Gastroesophageal sphincter (tissue), 4 donors: ENCODE measurements at regions not wholly inside any gene's neighbourhood (a gene's known extent, or its start where the extent isn't known, plus 50 kb on each side); places are given as distances from the start of the nearest gene placed in this dataset.

Source experiments
- ATAC-seq: fragments of 150-250 bp; one replicate; pipeline ENCODE4 v1.9.1; 2016; ENCODE audit warnings: mild to moderate bottlenecking, moderate library complexity
- H3K27ac ChIP-seq, 4 donors: fragments of 200-600 bp; sonication (generic) in 3 of 4; 1 replicate in 3 of 4; 2 replicates in 1 of 4; pipeline ENCODE4 v1.5.1; 2016 to 2019
- H3K27me3 ChIP-seq: fragments of 200-600 bp; sonication (generic); one replicate; pipeline ENCODE4 v1.5.1; 2019
- H3K36me3 ChIP-seq, 2 donors: fragments of 200-600 bp; sonication (generic); one replicate each; pipeline ENCODE4 v1.5.1; 2019; ENCODE audit warnings: control low read depth in 1 of 2
- H3K4me1 ChIP-seq, 3 donors: fragments of 200-600 bp; sonication (generic); 1 replicate in 2 of 3; 2 replicates in 1 of 3; pipeline ENCODE4 v1.5.1; 2016 to 2019; ENCODE audit warnings: control low read depth in 2 of 3
- H3K4me3 ChIP-seq, 2 donors: fragments of 200-600 bp; sonication (generic); one replicate each; pipeline ENCODE4 v1.5.1; 2019; ENCODE audit warnings: mild to moderate bottlenecking in 1 of 2, moderate library complexity in 1 of 2
- H3K9me3 ChIP-seq, 3 donors: fragments of 200-600 bp; sonication (generic); one replicate each; pipeline ENCODE4 v1.5.1; 2017 to 2019; ENCODE audit warnings: control low read depth in 2 of 3
- EP300 ChIP-seq: sonication (generic); formaldehyde crosslinking; IDR thresholded peaks from one replicate; pipeline ENCODE4 v1.6.1; 2017; ENCODE audit warnings: antibody characterized with exemption, mild to moderate bottlenecking
- POLR2A ChIP-seq, 2 donors: fragments of 450-650 bp; IDR thresholded peaks; one replicate each; pipeline ENCODE4 v1.6.1; 2017; ENCODE audit warnings: antibody characterized with exemption in 2 of 2, mild to moderate bottlenecking in 2 of 2, moderate library complexity in 1 of 2
- POLR2AphosphoS5 ChIP-seq: sonication (generic); formaldehyde crosslinking; IDR thresholded peaks from one replicate; pipeline ENCODE4 v1.6.1; 2017; ENCODE audit warnings: antibody characterized with exemption
- WGBS, 2 donors: methylation state at CpG; one replicate each; pipeline ENCODE4 v1.1.5; 2018; ENCODE audit warnings: low coverage in 1 of 2; 5-methylcytosine and 5-hydroxymethylcytosine counted together
- TF ChIP-seq, protein P1 (sequence below), 4 experiments: fragments of 200-600 bp in 2 of 4; fragments of 450-650 bp in 2 of 4; sonication (generic) in 1 of 4; IDR thresholded peaks; one replicate each; pipeline ENCODE4 v1.5.1; 2017 to 2019; ENCODE audit warnings: antibody characterized with exemption in 4 of 4, mild to moderate bottlenecking in 2 of 4, moderate library complexity in 2 of 4

DNA sequence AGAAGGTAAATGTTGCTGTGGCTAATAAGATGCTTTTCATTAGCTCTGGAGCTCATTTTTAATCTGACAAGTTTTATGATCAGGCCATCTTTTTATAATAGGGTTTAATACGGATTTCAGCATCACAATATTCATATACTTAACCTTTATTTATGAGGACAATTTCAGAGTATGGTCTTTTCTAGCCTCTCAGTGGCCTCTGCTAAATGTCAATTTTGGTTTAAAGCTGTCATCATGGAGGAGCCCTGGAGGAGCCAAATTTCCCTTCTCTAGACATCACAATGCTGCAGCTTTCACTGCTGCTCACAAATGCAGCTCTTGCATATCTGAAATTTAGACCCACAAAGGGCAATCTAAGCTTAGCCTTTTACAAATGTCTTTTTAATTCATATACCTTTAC, 510.4 kb downstream of the PCDH7 start:
- WGBS, 2 donors = 44 to 80% methylated on average over 1 of the region's 1 CpG
- ATAC-seq = no peak
- no peaks in the 10 kb centered on the region for H3K27me3 ChIP-seq
- TF ChIP-seq, protein P1, sequence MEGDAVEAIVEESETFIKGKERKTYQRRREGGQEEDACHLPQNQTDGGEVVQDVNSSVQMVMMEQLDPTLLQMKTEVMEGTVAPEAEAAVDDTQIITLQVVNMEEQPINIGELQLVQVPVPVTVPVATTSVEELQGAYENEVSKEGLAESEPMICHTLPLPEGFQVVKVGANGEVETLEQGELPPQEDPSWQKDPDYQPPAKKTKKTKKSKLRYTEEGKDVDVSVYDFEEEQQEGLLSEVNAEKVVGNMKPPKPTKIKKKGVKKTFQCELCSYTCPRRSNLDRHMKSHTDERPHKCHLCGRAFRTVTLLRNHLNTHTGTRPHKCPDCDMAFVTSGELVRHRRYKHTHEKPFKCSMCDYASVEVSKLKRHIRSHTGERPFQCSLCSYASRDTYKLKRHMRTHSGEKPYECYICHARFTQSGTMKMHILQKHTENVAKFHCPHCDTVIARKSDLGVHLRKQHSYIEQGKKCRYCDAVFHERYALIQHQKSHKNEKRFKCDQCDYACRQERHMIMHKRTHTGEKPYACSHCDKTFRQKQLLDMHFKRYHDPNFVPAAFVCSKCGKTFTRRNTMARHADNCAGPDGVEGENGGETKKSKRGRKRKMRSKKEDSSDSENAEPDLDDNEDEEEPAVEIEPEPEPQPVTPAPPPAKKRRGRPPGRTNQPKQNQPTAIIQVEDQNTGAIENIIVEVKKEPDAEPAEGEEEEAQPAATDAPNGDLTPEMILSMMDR (IDR thresholded peaks at IDR 0.05) = no peak
- TF ChIP-seq POLR2AphosphoS5 = no peak
- TF ChIP-seq EP300 = no peak
- TF ChIP-seq POLR2A (IDR thresholded peaks at IDR 0.05) = no peak
- no peak overlapping the region for H3K4me3 ChIP-seq
- H3K4me1 ChIP-seq = no peaks in the 10 kb centered on the region
- no peaks in the 10 kb centered on the region for H3K9me3 ChIP-seq
- no peak overlapping the region for H3K27ac ChIP-seq
- H3K36me3 ChIP-seq = no peaks in the 10 kb centered on the region

DNA sequence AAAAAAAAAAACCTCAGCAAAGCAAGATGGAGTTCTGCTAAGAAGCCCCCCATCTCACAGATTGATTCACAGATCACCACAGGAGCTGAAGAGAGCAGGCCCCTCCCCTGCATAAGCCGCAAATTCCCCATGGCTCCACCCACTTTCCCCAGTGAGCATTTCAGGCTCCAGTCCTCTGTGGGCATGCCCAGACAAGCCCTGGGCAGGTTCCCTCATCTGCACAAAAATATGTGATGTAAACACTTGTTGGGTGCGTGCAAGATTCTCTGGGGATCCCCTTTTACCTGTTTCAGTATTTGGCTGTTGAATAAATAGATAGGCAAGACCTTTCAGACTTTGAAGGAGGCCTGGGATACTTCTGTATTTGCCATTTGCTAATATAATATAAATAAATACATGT, 514.3 kb downstream of the PCDH7 start:
- Histone ChIP-seq H3K27ac (no peak overlapping the region), H3K36me3 (no peaks in the 10 kb centered on the region), H3K4me1 (no peaks in the 10 kb centered on the region), H3K27me3 (no peaks in the 10 kb centered on the region), H3K9me3 (peaks cover 0 to 13% (median 0%) of the 10 kb centered on the region in 3 donors), H3K4me3 (no peak overlapping the region)
- no peak for ATAC-seq
- WGBS, 2 donors = 75 to 91% methylated on average over 1 to 2 of the region's 2 CpGs
- no peak for TF ChIP-seq POLR2A (IDR thresholded peaks at IDR 0.05)
- no peak for TF ChIP-seq POLR2AphosphoS5
- TF ChIP-seq, protein P1 (IDR thresholded peaks at IDR 0.05) = no peak
- TF ChIP-seq EP300 = no peak

DNA sequence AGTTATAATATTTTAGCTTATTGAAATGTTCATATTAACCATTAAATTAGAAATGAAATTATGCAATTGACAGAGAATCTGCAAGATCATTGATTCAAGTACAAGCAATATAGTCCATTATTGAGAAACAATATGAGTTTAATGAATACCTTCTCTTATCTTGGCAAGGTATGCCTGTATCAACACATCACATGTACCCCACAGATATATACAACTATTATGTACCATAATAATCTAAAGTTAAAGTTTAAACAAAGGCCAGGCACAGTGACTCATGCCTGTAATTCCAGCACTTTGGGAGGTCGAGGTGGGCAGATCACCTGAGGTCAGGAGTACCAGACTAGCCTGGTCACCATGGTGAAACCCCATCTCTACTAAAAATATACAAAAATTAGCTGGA, 514.7 kb downstream of the PCDH7 start:
- TF ChIP-seq POLR2AphosphoS5 = no peak
- TF ChIP-seq EP300 = no peak
- TF ChIP-seq POLR2A (IDR thresholded peaks at IDR 0.05) = no peak
- TF ChIP-seq, protein P1 (IDR thresholded peaks at IDR 0.05) = no peak
- H3K9me3 ChIP-seq = peaks cover 0 to 13% (median 0%) of the 10 kb centered on the region in 3 donors
- no peaks in the 10 kb centered on the region for H3K36me3 ChIP-seq
- 80 to 100% methylated on average over 1 of the region's 1 CpG for WGBS, 2 donors
- H3K4me1 ChIP-seq = no peaks in the 10 kb centered on the region
- no peak overlapping the region for H3K27ac ChIP-seq
- ATAC-seq = no peak
- H3K4me3 ChIP-seq = no peak overlapping the region
- no peaks in the 10 kb centered on the region for H3K27me3 ChIP-seq

DNA sequence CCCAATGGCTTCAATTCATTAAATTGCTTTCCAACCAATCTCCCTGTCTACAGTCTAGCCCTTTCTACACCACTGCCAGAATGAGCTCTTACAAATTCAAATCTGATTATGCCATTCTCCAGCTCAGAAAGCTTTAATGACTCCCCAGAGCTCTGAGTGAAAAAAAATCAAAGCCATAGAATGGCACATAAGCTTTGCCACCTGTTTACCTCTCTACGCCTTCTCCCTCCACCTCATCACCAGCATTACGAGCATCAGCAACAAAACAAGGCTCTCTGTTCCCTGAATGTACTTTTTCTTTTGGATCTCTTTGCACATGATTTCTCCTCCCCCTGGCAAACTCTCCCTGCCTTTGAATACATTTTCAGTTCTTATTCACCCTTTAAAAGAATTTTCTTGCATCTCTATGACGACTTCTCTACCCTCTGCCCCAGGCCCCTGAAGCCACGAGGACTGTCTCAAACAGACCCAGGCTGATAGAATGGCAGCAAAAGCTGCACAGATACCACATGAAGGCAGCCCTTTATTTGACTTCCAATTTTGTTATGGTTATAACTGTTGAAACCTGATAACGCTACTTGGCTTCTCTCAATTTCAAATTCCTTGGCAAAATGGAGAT, 516.0 kb downstream of the PCDH7 start:
- TF ChIP-seq POLR2AphosphoS5 (no peak), EP300 (no peak), POLR2A (IDR thresholded peaks at IDR 0.05) (no peak)
- TF ChIP-seq, protein P1 (IDR thresholded peaks at IDR 0.05) = no peak
- Histone ChIP-seq H3K4me1 (no peaks in the 10 kb centered on the region), H3K36me3 (no peaks in the 10 kb centered on the region), H3K27me3 (no peaks in the 10 kb centered on the region), H3K9me3 (peaks cover 0 to 13% (median 0%) of the 10 kb centered on the region in 3 donors), H3K4me3 (no peak overlapping the region), H3K27ac (no peak overlapping the region)
- ATAC-seq = no peak
- 57 to 72% methylated on average over 5 of the region's 5 CpGs for WGBS, 2 donors

DNA sequence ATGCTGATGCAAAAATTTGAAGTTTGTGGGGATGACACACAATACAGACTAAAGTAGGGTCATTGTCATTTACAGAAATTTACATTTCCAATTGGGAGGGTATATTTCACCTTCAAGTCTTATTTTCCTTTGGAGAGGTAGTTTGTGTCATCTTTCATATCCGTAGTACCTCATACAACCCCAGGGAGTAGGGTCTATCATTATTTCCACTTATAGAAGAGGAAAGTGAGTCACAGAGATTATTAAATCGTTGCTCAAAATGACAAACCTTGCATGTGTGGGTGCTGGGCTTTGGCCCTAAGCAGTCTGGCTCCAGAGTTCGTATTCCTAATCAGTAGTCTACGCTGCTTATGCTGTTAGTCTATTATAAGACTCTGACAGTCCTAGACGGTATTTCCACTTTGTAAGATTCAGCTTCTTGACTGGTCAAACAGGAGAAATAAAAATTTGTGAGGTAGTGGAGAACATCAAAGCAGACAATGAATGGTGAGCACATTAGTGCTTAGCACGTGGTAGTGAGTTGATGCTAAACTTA, 516.5 kb downstream of the PCDH7 start:
- no peaks in the 10 kb centered on the region for H3K27me3 ChIP-seq
- TF ChIP-seq POLR2AphosphoS5 (no peak), POLR2A (IDR thresholded peaks at IDR 0.05) (no peak), EP300 (no peak)
- TF ChIP-seq, protein P1 (IDR thresholded peaks at IDR 0.05) = no peak
- no peak overlapping the region for H3K27ac ChIP-seq
- peaks cover 0 to 13% (median 0%) of the 10 kb centered on the region in 3 donors for H3K9me3 ChIP-seq
- H3K36me3 ChIP-seq = no peaks in the 10 kb centered on the region
- H3K4me1 ChIP-seq = no peaks in the 10 kb centered on the region
- 70 to 82% methylated on average over 5 to 6 of the region's 6 CpGs for WGBS, 2 donors
- no peak for ATAC-seq
- H3K4me3 ChIP-seq = no peak overlapping the region
